Nephron (organoid): ENCODE measurements at regions not wholly inside any gene's neighbourhood (a gene's known extent, or its start where the extent isn't known, plus 50 kb on each side); places are given as distances from the start of the nearest gene placed in this dataset.

Experiments
- H3K27ac Mint-ChIP-seq, 3 experiments: 2 replicates each; pipeline ENCODE4 v1.8.0; 2020; ENCODE audit warnings: mixed read lengths in 3 of 3, mild to moderate bottlenecking in 2 of 3, moderate library complexity in 1 of 3
- H3K27me3 Mint-ChIP-seq: 2 replicates; pipeline ENCODE4 v1.8.0; 2021; ENCODE audit warnings: low read depth, mild to moderate bottlenecking, moderate library complexity, mixed read lengths
- H3K36me3 Mint-ChIP-seq: 2 replicates; pipeline ENCODE4 v1.8.0; 2020; ENCODE audit warnings: low read depth, mixed read lengths
- H3K4me1 Mint-ChIP-seq: 2 replicates; pipeline ENCODE4 v1.8.0; 2020; ENCODE audit warnings: mixed read lengths
- H3K4me3 Mint-ChIP-seq, 3 experiments: 2 replicates each; pipeline ENCODE4 v1.8.0; 2020; ENCODE audit warnings: mild to moderate bottlenecking in 3 of 3, mixed read lengths in 3 of 3, moderate library complexity in 2 of 3
- H3K9me3 Mint-ChIP-seq: 2 replicates; pipeline ENCODE4 v1.8.0; 2020; ENCODE audit warnings: mixed read lengths
- TF ChIP-seq, protein P1 (sequence below), 3 experiments: fragments of 200-600 bp; sonication (generic); IDR thresholded peaks; one replicate each; pipeline ENCODE4 v1.5.0; 2021; ENCODE audit warnings: antibody characterized with exemption in 3 of 3; ENCODE audit not compliant: unreplicated experiment in 3 of 3

DNA sequence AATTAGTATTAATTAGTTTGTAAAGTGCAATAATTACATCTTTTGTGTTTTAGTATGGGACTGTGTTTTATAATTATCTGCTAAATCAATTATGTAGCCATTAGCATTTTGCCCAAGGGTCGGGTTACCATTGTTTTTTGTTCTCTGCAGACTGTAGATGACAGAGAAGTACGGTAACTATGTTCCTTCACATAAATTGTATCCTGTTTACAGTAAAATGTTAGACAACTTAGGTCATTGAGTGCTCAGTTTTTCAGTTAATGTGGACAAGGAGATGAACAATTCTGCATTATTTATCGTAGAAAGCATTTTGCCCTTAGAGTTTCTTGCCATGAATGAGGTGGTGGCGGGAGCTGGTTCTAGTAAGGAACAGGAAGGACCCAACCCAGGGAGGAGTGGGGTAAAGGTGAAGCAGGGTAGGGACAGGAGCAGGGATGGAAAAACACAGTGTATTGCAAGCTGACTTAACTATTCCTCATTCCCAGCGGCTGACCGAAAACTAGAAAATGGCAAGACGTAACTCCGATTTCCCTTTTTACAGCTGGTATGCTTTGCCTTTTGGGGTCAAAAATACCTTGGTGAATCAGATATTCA lies 243.7 kb upstream of the SLC24A2 start:
- TF ChIP-seq, protein P1, sequence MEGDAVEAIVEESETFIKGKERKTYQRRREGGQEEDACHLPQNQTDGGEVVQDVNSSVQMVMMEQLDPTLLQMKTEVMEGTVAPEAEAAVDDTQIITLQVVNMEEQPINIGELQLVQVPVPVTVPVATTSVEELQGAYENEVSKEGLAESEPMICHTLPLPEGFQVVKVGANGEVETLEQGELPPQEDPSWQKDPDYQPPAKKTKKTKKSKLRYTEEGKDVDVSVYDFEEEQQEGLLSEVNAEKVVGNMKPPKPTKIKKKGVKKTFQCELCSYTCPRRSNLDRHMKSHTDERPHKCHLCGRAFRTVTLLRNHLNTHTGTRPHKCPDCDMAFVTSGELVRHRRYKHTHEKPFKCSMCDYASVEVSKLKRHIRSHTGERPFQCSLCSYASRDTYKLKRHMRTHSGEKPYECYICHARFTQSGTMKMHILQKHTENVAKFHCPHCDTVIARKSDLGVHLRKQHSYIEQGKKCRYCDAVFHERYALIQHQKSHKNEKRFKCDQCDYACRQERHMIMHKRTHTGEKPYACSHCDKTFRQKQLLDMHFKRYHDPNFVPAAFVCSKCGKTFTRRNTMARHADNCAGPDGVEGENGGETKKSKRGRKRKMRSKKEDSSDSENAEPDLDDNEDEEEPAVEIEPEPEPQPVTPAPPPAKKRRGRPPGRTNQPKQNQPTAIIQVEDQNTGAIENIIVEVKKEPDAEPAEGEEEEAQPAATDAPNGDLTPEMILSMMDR (IDR thresholded peaks at IDR 0.05; ENCODE audit: unreplicated experiment in 3 of 3), result no peak
- Mint-ChIP-seq H3K27ac (no peak overlapping the region), H3K9me3 (no peaks in the 10 kb centered on the region), H3K27me3 (peaks cover 6% of the 10 kb centered on the region), H3K4me1 (peaks cover 15% of the 10 kb centered on the region), H3K36me3 (no peaks in the 10 kb centered on the region), H3K4me3 (no peak overlapping the region)

GRCh38 chr9:20031836-20032235 lies 243.0 kb upstream of the SLC24A2 start:
- H3K4me3 Mint-ChIP-seq, result no peak overlapping the region
- no peaks in the 10 kb centered on the region for H3K9me3 Mint-ChIP-seq
- peaks cover 15% of the 10 kb centered on the region for H3K4me1 Mint-ChIP-seq
- H3K27me3 Mint-ChIP-seq, result peaks cover 6% of the 10 kb centered on the region
- TF ChIP-seq, protein P1 (IDR thresholded peaks at IDR 0.05; ENCODE audit: unreplicated experiment in 3 of 3), result no peak
- no peaks in the 10 kb centered on the region for H3K36me3 Mint-ChIP-seq
- H3K27ac Mint-ChIP-seq, result no peak overlapping the region

GRCh38 chr9:20030671-20031070 lies 241.8 kb upstream of the SLC24A2 start:
- TF ChIP-seq, protein P1 (IDR thresholded peaks at IDR 0.05; ENCODE audit: unreplicated experiment in 3 of 3), result no peak
- Mint-ChIP-seq H3K9me3 (no peaks in the 10 kb centered on the region), H3K4me1 (peaks cover 15% of the 10 kb centered on the region), H3K27ac (no peak overlapping the region), H3K4me3 (no peak overlapping the region), H3K36me3 (no peaks in the 10 kb centered on the region), H3K27me3 (peaks cover 6% of the 10 kb centered on the region)

DNA sequence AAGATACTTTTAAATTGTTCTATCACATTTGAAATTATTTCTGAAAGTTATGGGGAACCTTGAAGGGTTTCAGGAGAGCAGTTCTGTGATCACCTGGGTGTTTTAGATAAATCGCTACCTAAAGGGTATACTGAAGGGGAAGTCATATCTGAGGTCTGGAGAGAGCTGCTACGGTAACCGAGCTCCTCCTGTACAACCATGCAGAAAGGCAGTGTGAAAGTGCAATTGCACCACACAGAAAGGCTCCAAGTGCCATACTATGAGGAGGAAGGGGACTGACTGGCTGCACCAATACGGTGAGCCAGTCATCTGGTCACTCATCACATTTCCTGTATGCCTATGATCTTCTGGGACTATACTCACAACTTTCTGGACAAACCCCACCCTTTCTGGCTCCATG lies 241.4 kb upstream of the SLC24A2 start:
- peaks cover 6% of the 10 kb centered on the region for H3K27me3 Mint-ChIP-seq
- no peaks in the 10 kb centered on the region for H3K36me3 Mint-ChIP-seq
- no peak overlapping the region for H3K4me3 Mint-ChIP-seq

GRCh38 chr9:20028849-20029231 lies 240.0 kb upstream of the SLC24A2 start:
- no peaks in the 10 kb centered on the region for H3K9me3 Mint-ChIP-seq

More for the DNA sequence above, 241.4 kb upstream of the SLC24A2 start:
- TF ChIP-seq, protein P1 (IDR thresholded peaks at IDR 0.05; ENCODE audit: unreplicated experiment in 3 of 3), result no peak
- no peaks in the 10 kb centered on the region for H3K9me3 Mint-ChIP-seq
- no peak overlapping the region for H3K27ac Mint-ChIP-seq
- peaks cover 15% of the 10 kb centered on the region for H3K4me1 Mint-ChIP-seq

More at GRCh38 chr9:20028849-20029231, 240.0 kb upstream of the SLC24A2 start:
- Mint-ChIP-seq H3K4me1 (peaks cover 17% of the 10 kb centered on the region), H3K27me3 (peaks cover 6% of the 10 kb centered on the region), H3K4me3 (no peak overlapping the region), H3K36me3 (no peaks in the 10 kb centered on the region), H3K27ac (peak overlapping the region in 2 of 3 experiments; percentile 0 to 2)
- TF ChIP-seq, protein P1 (IDR thresholded peaks at IDR 0.05; ENCODE audit: unreplicated experiment in 3 of 3), result no peak
